IgD-negative memory B cell (primary cell): ENCODE measurements at regions not wholly inside any gene's neighbourhood (a gene's known extent, or its start where the extent isn't known, plus 50 kb on each side); places are given as distances from the start of the nearest gene placed in this dataset.

Source experiments
- H3K27ac Mint-ChIP-seq, 3 donors: one replicate each; pipeline ENCODE4 v1.8.0; 2020 to 2022; ENCODE audit warnings: mild to moderate bottlenecking in 3 of 3, mixed read lengths in 3 of 3, moderate library complexity in 1 of 3
- H3K27me3 Mint-ChIP-seq: one replicate; pipeline ENCODE4 v1.8.0; 2021; ENCODE audit warnings: mixed read lengths
- H3K36me3 Mint-ChIP-seq: one replicate; pipeline ENCODE4 v1.8.0; 2020; ENCODE audit warnings: mild to moderate bottlenecking, mixed read lengths
- H3K4me1 Mint-ChIP-seq, 3 donors: one replicate each; pipeline ENCODE4 v1.8.0; 2020 to 2022; ENCODE audit warnings: mixed read lengths in 3 of 3, mild to moderate bottlenecking in 1 of 3
- H3K4me3 Mint-ChIP-seq, 4 donors: one replicate each; pipeline ENCODE4 v1.8.0; 2020 to 2022; ENCODE audit warnings: mild to moderate bottlenecking in 4 of 4, mixed read lengths in 4 of 4, moderate library complexity in 3 of 4
- H3K9me3 Mint-ChIP-seq, 3 donors: one replicate each; pipeline ENCODE4 v1.8.0; 2020 to 2021; ENCODE audit warnings: mixed read lengths in 3 of 3, mild to moderate bottlenecking in 1 of 3

DNA sequence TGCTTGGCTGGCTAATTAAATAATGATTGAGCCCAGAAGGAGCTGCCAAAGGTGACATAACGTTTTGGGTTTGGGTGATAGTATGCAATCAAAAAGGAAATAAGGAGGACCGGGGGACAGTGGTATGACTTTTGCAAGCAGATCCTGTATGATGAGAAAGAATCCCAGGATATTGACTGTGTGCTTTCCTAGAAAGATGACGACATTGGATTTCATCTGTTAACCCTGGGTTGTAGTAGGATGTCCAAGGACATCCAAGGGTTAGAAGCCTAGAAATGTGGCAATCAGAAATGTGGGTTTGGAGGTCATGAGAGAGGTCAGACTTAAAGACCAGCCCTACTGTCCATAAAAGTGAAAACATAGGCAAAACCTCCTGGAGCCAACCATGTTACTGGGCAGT, 50.3 kb upstream of the HMHB1 start:
- Mint-ChIP-seq H3K36me3 (peaks cover 2% of the 10 kb centered on the region), H3K4me3 (no peak overlapping the region), H3K27me3 (peaks cover 2% of the 10 kb centered on the region), H3K9me3 (peaks cover 0 to 2% (median 2%) of the 10 kb centered on the region in 3 donors), H3K27ac (no peak overlapping the region), H3K4me1 (peaks cover 0 to 5% (median 3%) of the 10 kb centered on the region in 3 donors)

DNA sequence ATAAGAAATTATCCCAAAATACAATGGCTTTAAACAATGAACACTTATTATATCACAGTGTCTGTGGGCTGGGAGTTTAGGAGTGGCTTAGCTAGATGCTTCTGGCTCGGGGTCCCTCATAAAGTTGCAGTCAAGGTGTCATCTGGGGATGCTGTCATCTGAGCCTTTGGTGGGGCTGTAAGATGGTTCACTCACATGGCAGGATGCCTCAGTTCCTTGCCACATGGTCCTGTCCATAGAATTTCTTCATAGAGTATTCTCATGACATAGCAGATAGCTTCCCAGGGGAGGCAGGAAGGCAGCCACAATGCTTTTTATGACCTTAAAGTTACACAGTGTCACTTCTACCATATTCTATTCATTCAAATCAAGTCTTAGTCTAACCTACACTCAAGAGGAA, 51.2 kb upstream of the HMHB1 start:
- Mint-ChIP-seq H3K36me3 (peaks cover 2% of the 10 kb centered on the region), H3K4me1 (peaks cover 0 to 5% (median 3%) of the 10 kb centered on the region in 3 donors), H3K9me3 (peaks cover 0 to 2% (median 2%) of the 10 kb centered on the region in 3 donors), H3K27ac (no peak overlapping the region), H3K4me3 (no peak overlapping the region), H3K27me3 (peaks cover 2% of the 10 kb centered on the region)

DNA sequence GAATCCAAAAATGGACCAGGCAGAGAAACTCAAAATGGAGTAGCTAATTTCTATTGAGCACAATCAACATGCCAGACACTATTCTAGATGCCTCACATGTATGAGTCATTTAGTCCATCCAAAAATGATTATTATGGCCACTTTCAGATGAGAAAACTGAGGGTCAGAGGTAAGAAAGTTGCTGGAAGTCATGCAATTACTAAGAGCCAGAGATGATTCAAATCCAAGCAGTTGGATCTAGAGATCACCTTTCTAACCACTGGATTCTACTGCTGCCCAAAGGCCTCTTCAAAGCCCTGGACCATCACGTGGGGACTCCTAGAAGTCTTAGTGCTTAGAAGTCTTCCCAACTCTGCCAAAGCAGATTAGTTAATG, 51.8 kb upstream of the HMHB1 start:
- Mint-ChIP-seq H3K36me3 (peaks cover 2% of the 10 kb centered on the region), H3K27ac (no peak overlapping the region), H3K4me3 (no peak overlapping the region), H3K4me1 (peaks cover 0 to 5% (median 3%) of the 10 kb centered on the region in 3 donors), H3K9me3 (peaks cover 0 to 2% (median 2%) of the 10 kb centered on the region in 3 donors), H3K27me3 (peaks cover 2% of the 10 kb centered on the region)

DNA sequence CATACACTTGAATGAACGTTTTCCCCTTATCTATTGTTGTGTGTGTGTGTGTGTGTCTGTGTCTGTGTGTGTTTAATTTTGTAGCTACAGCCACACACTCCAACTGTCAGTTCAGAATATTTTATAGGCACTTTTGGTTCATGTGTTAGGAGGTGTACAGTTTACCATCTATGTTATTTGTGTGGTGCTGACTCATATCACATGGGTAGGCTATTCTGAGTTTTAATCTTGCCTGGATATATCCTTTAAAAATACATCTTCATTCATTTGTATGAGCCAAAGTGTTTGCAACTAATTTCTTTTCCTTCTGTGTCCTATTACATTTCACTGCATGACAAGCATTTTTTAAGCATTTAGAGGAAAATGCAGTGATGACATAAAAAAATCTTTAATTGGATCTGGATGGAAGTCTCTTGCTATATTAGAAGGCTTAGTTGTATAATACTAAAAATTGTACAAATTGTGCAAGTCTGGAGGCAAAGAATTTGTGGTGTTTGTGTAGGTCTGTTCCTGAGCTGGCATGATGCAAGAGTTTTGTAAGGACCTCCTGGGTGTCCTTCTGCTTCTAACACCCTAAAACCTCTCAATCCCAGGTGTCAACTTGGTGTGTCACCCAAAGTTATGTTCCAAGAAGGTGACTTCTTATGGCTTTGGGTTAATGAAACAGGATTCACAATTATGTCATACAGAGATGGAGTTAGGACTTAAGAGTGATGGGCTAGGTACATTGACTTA, 52.4 kb upstream of the HMHB1 start:
- H3K9me3 Mint-ChIP-seq: peaks cover 0 to 2% (median 2%) of the 10 kb centered on the region in 3 donors
- H3K4me1 Mint-ChIP-seq: peaks cover 0 to 5% (median 3%) of the 10 kb centered on the region in 3 donors
- no peak overlapping the region for H3K4me3 Mint-ChIP-seq
- H3K36me3 Mint-ChIP-seq: peaks cover 2% of the 10 kb centered on the region
- H3K27me3 Mint-ChIP-seq: peaks cover 2% of the 10 kb centered on the region
- H3K27ac Mint-ChIP-seq: no peak overlapping the region

DNA sequence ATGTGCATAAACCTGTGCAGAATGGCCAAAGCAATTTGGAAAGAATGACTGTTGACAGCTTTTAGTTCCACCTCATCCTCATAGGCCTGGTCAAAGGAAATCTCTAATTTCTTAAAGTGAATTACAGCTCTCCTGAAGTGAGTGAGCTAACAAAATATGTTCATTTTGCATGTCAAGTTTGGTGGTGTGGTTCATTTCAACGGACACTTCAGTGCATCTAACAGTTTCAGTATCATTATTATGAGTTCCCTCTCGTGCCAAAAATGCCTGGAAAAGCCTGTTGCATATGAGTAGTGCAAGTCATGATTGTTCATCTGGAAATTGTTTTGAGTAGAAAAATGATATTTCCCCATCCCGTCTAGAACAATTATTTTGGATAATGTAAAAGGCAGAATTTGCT, 53.2 kb upstream of the HMHB1 start:
- Mint-ChIP-seq H3K27me3 (peaks cover 2% of the 10 kb centered on the region), H3K36me3 (peaks cover 4% of the 10 kb centered on the region), H3K4me1 (peaks cover 0 to 5% (median 3%) of the 10 kb centered on the region in 3 donors), H3K9me3 (peaks cover 0 to 2% (median 2%) of the 10 kb centered on the region in 3 donors), H3K4me3 (no peak overlapping the region), H3K27ac (no peak overlapping the region)

DNA sequence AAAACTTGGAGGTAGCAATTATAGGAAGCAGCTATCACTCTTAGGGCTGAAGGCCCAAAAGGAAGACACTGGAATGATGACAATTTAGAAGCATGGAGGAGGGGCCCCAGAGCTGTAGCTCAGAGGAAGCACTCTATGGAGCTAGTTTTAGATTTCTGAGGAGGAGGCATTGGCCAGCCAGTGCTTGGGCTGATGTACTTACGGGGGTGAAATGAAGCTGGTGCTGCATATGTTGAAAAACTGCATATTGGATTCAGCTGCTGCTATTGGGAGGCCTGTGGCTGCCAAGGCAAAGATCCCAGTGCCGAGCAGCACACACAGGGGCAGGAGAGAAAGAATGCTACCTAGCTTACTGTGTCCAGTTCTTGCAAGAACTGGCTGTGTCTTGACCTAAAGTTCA, 53.9 kb upstream of the HMHB1 start:
- Mint-ChIP-seq H3K4me1 (peaks cover 0 to 5% (median 3%) of the 10 kb centered on the region in 3 donors), H3K9me3 (peaks cover 0 to 2% (median 2%) of the 10 kb centered on the region in 3 donors), H3K36me3 (peaks cover 4% of the 10 kb centered on the region), H3K27me3 (peaks cover 2% of the 10 kb centered on the region), H3K4me3 (no peak overlapping the region), H3K27ac (no peak overlapping the region)

DNA sequence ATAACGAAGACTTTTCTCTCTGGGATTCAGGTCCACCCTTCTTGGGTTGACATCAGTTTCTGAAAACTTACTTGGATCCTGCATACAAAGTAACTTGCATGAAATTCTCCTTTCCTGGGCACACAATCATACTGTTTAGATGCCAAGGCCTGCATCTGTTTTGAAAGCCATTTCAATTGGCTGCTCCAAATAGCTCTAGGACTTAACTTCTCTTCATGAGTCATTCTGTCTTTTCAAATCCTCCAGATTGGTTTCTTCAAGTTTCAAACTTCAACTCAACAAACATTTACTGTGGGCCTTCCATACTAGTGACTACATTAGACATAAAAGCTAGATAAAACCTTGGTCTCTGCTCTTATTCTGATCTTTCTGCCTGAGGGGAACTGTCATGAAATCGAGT, 54.8 kb upstream of the HMHB1 start:
- no peak overlapping the region for H3K4me3 Mint-ChIP-seq
- no peaks in the 10 kb centered on the region for H3K9me3 Mint-ChIP-seq
- H3K27ac Mint-ChIP-seq: no peak overlapping the region
- no peaks in the 10 kb centered on the region for H3K27me3 Mint-ChIP-seq
- peaks cover 0 to 5% (median 3%) of the 10 kb centered on the region in 3 donors for H3K4me1 Mint-ChIP-seq
- peaks cover 2% of the 10 kb centered on the region for H3K36me3 Mint-ChIP-seq

DNA sequence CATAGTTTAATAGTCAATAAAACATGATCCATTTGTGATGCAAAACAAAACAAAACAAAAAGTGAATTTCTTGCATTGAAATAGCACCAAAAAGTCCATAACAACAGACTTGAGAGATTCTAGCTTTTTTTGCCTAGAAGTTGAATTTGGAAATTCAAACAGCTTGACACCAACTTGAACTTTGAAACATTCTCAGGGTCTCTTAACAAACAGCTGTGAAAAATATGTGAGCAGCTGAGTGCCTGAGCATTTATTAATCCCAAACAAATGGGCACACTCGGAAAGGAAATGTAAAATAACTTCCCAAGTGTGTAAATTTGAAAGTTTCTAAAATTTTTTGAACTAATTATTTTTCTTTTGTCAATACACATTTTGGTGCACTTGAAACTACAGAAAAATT, 56.0 kb upstream of the HMHB1 start:
- Mint-ChIP-seq H3K36me3 (peaks cover 2% of the 10 kb centered on the region), H3K9me3 (no peaks in the 10 kb centered on the region), H3K27me3 (no peaks in the 10 kb centered on the region), H3K4me1 (peaks cover 0 to 5% (median 3%) of the 10 kb centered on the region in 3 donors), H3K27ac (no peak overlapping the region), H3K4me3 (no peak overlapping the region)

DNA sequence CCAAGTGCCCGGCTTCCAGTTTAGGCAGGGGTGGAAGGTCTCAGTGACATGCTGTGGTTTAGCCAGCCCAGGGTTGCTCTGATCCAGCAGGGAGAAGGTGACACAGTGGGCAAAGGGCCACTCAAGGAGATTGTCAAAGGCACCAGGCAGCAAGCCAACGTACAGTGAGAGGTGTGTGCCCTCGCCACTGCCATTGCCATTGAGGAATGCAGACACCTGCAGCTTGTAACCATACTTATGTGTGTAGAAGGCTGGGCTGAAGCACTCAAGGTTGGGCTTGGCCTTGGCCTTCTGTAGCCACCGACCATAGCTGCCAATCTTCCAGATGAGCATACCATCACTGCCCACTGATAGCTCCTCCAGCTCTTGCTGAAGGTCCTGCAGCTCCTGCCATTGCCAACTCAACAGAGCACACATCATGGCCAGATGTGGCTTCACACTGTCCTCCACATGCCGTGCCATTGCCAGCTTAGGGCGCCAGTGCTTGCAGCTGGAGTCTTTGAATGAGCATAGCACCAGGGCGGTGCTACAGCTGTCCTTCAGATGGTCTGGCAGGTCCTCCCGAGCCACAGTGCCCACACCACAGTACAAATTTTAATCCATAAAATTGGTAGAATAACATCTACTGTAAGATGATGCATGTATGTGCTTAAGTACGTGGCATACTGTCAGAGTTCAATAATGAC, 59.7 kb upstream of the HMHB1 start:
- Mint-ChIP-seq H3K4me3 (no peak overlapping the region), H3K4me1 (no peaks in the 10 kb centered on the region), H3K27me3 (no peaks in the 10 kb centered on the region), H3K9me3 (no peaks in the 10 kb centered on the region), H3K36me3 (peaks cover 2% of the 10 kb centered on the region), H3K27ac (no peak overlapping the region)

DNA sequence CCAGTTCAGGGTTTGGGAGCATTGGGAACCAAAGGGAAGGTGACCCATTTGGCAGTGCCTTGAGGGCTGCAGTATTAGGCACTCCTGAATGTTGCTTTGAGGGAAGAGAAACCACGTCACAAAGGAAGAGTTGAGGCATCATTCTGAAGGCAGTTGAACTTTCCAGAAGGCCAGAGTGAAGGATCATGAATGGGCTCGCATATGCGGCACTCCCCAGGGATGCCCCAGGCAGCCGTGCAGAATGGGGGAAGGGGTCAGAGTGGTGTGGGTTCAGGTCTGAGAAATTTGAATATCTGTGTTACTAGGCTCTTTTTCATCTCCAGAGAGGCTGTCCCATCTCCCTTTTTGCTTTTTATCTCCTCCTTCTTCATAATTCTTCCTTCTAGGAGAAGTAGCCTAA, 60.6 kb upstream of the HMHB1 start:
- H3K9me3 Mint-ChIP-seq: no peaks in the 10 kb centered on the region
- H3K4me1 Mint-ChIP-seq: no peaks in the 10 kb centered on the region
- H3K4me3 Mint-ChIP-seq: no peak overlapping the region
- no peak overlapping the region for H3K27ac Mint-ChIP-seq
- H3K36me3 Mint-ChIP-seq: peaks cover 2% of the 10 kb centered on the region
- no peaks in the 10 kb centered on the region for H3K27me3 Mint-ChIP-seq

DNA sequence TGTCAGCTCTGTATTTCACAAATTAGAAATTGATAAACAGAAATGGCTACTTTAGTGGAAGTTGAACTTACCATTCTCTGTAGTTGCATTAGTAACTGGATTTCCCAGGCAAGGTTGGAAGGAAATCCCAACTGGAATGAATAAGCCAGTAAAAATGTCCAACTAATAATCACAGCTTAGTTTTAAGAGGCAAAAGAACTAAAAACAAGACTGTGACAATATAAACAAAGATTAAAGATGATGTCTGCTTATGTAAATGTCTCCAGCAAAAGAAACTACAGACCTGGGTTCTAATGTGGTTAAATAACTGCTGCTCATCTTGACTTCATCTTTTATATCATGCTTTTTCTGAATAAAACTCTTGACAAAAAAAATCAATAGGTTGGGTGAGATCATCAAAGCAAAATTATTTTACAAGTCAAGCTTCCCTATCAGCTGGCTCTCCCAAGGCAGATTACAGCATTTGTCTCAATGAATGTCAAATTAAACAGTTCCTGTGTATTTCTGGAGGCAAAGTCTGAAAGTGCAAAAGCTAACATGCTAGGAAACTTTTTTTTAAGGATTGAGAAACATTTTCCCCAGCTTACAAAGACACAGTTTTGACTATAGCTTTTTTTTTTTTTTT, 62.3 kb upstream of the HMHB1 start:
- H3K27ac Mint-ChIP-seq: no peak overlapping the region

DNA sequence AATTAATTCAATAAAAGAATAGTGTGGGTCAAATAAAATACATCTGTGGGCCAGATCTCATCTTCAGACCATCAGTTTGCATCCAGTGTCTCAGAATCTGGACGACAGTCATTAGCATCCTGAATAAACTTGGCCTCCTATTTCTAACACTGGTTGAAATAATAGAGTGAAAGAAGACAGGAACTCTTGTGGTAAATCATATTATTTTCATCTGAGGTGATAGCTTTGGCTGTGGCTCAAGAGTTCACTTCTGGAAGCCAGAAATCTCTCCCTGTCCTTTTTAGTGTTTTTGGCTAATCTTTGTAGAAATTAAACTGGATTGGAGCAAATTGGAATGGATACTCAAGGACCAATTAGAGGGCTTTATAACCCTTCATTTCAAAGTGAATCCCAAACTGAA, 63.4 kb upstream of the HMHB1 start:
- Mint-ChIP-seq H3K4me1 (no peaks in the 10 kb centered on the region), H3K36me3 (no peaks in the 10 kb centered on the region), H3K27me3 (no peaks in the 10 kb centered on the region), H3K4me3 (no peak overlapping the region), H3K9me3 (no peaks in the 10 kb centered on the region), H3K27ac (no peak overlapping the region)

More for the DNA sequence above, 62.3 kb upstream of the HMHB1 start:
- Mint-ChIP-seq H3K27me3 (no peaks in the 10 kb centered on the region), H3K4me3 (no peak overlapping the region), H3K9me3 (no peaks in the 10 kb centered on the region), H3K36me3 (peaks cover 2% of the 10 kb centered on the region), H3K4me1 (no peaks in the 10 kb centered on the region)

DNA sequence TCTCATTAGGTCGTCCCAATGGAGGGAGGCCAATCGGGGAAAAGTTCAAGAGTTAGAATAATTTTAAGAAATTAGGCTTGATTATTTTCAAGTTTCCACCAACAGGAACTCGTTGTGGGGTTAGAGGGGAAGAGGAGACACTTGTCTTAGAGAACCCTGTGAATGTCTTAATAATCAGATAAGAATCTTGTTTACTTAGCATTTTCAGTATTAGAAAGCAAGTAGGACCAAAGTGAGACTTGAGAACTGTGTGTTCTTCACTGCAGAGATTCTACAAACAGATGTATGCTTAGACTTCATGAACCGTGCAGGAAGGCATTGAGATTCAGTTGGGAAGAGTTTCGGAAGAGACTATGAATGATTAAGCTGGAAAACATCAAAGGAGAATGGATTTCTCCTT, 69.0 kb upstream of the HMHB1 start:
- Mint-ChIP-seq H3K4me3 (no peak overlapping the region), H3K27me3 (no peaks in the 10 kb centered on the region), H3K4me1 (peaks cover 0 to 5% (median 4%) of the 10 kb centered on the region in 3 donors), H3K36me3 (no peaks in the 10 kb centered on the region), H3K27ac (peak overlapping the region in 1 of 3 donors; percentile 59), H3K9me3 (no peaks in the 10 kb centered on the region)

DNA sequence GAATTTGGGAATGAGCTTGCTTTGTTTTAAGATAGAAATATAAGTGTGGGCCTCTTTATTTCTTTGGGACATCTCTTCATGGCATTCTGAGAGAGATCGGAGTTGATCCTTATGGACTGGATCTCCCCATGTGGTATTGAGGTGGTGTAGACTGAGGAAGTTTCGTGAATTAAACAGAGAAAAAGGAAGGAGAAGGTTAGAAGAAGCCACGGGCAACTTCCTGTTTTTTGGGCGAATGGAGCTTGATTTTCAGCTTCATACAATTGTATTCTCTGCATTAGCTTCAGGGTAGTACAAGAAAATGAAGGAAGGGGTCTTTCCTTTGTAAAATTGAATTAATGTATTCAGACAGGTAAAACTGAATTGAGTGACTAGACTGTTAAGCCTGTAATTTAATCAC, 70.5 kb upstream of the HMHB1 start:
- peaks cover 0 to 5% (median 4%) of the 10 kb centered on the region in 3 donors for H3K4me1 Mint-ChIP-seq
- no peak overlapping the region for H3K4me3 Mint-ChIP-seq
- no peaks in the 10 kb centered on the region for H3K27me3 Mint-ChIP-seq
- no peak overlapping the region for H3K27ac Mint-ChIP-seq
- H3K9me3 Mint-ChIP-seq: no peaks in the 10 kb centered on the region
- no peaks in the 10 kb centered on the region for H3K36me3 Mint-ChIP-seq

DNA sequence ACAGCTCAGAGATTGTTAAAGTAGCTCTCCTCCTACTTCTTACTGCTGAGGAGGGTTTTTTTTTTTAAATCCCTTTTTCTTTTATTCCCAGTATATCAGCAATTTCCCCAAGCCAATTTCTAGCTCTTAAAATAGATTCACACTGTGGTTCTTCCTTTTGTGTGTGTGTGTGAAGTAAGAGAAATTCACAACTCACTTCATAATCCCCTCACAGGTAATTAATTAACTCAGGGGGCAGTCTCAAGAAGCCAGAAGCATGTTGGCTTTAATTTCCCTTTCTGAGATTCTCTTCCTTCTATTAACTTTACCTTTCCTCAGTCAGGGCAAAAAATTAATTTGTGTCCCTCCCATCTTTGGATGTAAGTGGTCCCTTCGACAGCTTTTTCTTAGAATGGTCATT, 71.0 kb upstream of the HMHB1 start:
- no peaks in the 10 kb centered on the region for H3K9me3 Mint-ChIP-seq
- no peaks in the 10 kb centered on the region for H3K27me3 Mint-ChIP-seq
- no peak overlapping the region for H3K27ac Mint-ChIP-seq
- H3K4me3 Mint-ChIP-seq: no peak overlapping the region
- H3K36me3 Mint-ChIP-seq: no peaks in the 10 kb centered on the region
- H3K4me1 Mint-ChIP-seq: peaks cover 0 to 5% (median 4%) of the 10 kb centered on the region in 3 donors
